OCI-LY7 (cell line): ENCODE measurements at regions not wholly inside any gene's neighbourhood (a gene's known extent, or its start where the extent isn't known, plus 50 kb on each side); places are given as distances from the start of the nearest gene placed in this dataset.

Experiments used
- CTCF ChIP-seq: fragments of 200-600 bp; sonication (generic); conservative IDR thresholded peaks from 2 replicates; pipeline ENCODE4 v1.5.1; 2014; ENCODE audit warnings: mild to moderate bottlenecking, antibody characterized with exemption, low read length, moderate library complexity, mixed read lengths
- EZH2phosphoT487 ChIP-seq: fragments of 200-600 bp; sonication (generic); IDR thresholded peaks from 2 replicates; pipeline ENCODE4 v1.6.1; 2018; ENCODE audit warnings: low read depth, borderline replicate concordance, mild to moderate bottlenecking, mixed run types, antibody characterized with exemption, low read length, moderate library complexity, mixed read lengths

- TF ChIP-seq EZH2phosphoT487 (no peak), CTCF (no peak)
These were observed 494.8 kb upstream of the KLHL29 start for GRCh38 chr2:22890132-22890531.
